Stomach (tissue), 4 donors: ENCODE measurements at regions not wholly inside any gene's neighbourhood (a gene's known extent, or its start where the extent isn't known, plus 50 kb on each side); places are given as distances from the start of the nearest gene placed in this dataset.

Experiments used
- EP300 ChIP-seq: sonication (generic); formaldehyde crosslinking; IDR thresholded peaks from one replicate; pipeline ENCODE4 v1.6.1; 2017; ENCODE audit warnings: antibody characterized with exemption
- POLR2A ChIP-seq, 4 donors: fragments of 450-650 bp; IDR thresholded peaks; one replicate each; pipeline ENCODE4 v1.6.1; 2016; ENCODE audit warnings: antibody characterized with exemption in 4 of 4, control low read depth in 2 of 4, mild to moderate bottlenecking in 1 of 4, moderate library complexity in 1 of 4

- no peak for TF ChIP-seq POLR2A (IDR thresholded peaks at IDR 0.05)
- TF ChIP-seq EP300: no peak
These were observed 99.7 kb downstream of the GMNC start for GRCh38 chr3:190762801-190763200.
